GM12873 (cell line): ENCODE measurements at regions not wholly inside any gene's neighbourhood (a gene's known extent, or its start where the extent isn't known, plus 50 kb on each side); places are given as distances from the start of the nearest gene placed in this dataset.

Source experiments
- TF ChIP-seq, protein P1 (sequence below): IDR thresholded peaks from 2 replicates; pipeline ENCODE4 v1.5.1; 2012; ENCODE audit warnings: low read depth, mild to moderate bottlenecking, moderate library complexity, low read length, control low read depth; ENCODE audit not compliant: insufficient read depth; ENCODE audit errors: missing control alignments

DNA sequence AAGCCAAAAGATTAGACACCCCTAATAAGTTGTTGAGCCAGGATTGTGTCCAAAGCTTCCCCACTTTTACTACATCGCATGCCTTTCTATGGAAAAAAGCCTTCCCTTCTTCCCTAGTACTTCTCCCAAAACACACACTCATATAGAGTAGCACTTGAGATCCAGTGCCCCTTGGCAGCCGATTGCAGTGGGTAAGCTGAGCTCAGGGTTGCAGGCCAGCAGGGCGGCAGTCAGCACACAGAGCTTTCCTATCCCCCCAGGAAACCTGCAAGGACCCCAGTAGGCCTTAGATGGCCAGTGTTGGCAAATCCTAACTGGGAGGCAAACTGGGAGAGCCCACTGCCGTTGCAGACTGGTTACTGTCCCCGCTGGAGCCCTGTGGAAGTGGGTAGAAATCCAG lies 75.7 kb upstream of the C15orf39 start:
- TF ChIP-seq, protein P1, sequence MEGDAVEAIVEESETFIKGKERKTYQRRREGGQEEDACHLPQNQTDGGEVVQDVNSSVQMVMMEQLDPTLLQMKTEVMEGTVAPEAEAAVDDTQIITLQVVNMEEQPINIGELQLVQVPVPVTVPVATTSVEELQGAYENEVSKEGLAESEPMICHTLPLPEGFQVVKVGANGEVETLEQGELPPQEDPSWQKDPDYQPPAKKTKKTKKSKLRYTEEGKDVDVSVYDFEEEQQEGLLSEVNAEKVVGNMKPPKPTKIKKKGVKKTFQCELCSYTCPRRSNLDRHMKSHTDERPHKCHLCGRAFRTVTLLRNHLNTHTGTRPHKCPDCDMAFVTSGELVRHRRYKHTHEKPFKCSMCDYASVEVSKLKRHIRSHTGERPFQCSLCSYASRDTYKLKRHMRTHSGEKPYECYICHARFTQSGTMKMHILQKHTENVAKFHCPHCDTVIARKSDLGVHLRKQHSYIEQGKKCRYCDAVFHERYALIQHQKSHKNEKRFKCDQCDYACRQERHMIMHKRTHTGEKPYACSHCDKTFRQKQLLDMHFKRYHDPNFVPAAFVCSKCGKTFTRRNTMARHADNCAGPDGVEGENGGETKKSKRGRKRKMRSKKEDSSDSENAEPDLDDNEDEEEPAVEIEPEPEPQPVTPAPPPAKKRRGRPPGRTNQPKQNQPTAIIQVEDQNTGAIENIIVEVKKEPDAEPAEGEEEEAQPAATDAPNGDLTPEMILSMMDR: no peak

DNA sequence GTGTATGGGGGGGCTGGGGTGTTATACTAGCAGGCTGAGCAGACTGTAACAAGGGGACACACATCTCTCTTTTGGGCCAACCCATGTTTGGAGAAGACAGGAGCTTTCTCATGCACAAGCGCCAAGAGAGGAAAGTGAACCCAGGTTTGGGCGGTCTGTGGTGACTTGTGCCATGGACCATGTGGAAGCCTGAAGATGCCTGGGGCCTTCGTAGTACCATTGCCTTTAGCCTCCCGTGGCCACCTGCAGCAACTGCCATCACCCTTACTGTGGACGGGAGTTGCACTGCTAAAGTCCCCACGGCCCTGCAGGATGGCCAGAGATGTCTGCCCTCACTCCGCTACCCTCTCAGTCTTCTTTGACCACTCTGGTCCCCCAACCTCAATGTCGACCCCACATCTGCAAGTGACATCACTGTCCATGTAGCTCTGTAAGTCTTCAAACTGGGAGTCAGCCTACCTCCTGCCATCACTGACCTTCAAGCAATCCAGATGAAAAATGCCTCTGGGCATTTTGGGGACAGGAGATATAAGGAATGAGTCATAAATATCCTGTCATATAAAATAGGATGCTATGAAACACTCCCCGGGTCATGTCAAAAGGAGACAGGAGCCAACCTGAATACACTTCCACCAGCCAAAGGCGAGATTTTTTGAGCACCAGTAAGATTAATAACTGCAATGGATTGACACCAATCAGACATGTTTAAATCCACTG lies 74.7 kb upstream of the C15orf39 start:
- TF ChIP-seq, protein P1: no peak

DNA sequence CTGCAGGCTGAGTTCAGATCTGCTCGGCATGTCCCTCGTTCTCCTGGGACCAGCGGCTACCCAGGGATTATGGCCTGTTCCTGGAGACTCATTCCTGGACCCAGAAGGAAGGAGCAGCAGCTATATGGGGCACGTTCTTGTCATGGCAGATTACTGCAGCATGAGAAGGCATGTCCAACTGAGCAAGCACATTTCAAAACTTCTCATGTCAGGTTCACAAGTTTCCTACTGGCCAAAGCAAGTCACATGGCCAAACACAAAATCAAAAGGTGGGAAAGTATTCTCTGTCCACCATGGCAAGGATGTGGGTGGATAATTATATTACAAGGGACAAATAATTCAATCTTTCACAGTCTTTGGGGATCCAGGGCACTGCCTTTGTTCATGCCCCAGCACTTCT lies 71.9 kb upstream of the C15orf39 start:
- TF ChIP-seq, protein P1: no peak

DNA sequence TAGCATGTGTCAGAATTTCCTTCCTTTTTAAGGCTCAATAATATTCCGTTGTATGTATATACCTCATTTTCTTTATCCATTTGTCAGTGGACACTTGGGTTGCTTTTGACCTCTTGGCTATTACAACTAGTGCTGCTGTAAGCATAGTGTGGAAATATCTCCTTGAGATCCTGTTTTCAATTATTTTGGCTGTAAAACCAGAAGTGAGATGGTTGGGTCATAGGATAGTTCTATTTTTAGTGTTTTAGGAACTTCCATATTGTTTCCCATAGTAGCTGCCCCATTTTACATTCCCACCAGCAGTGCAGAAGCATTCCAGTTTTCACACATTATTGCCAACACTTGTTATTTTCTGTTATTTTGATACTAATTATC lies 70.4 kb upstream of the C15orf39 start:
- TF ChIP-seq, protein P1: no peak

DNA sequence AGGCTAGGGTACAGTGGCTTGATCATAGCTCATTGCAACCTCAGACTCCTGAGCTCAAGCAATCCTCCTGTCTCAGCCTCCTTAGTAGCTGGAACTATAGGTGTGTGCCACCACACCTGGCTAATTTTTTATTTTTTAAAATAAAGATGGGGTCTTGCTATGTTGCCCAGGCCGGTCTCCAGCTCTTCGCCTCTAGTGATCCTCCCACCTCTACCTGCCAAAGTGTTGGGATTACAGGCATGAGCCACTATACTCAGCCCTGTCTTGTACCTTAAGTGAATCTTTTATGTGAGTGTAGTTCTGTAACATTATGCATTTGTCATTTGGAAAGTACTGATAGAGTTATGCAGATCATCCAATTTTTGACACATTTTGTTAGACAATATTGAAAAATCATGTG lies 66.9 kb upstream of the C15orf39 start:
- TF ChIP-seq, protein P1: no peak

DNA sequence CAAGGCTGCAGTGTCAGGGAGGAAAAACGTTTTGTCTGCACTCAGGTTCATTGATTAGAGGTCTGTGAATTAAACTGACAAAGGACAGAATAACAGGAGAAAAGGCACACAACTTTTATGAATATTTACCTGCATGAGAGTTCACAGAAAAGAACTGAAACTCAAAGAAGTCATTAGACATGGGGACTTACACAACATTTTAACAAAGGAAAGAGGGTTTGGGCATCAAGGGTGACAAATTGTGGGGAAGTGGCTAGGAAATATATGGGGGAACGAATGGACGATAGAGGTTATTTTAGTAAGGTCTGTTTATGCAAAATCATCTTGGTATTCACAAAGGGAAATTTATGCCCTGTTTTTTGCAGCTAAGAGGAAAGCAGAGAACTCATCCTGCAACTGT lies 65.6 kb upstream of the C15orf39 start:
- TF ChIP-seq, protein P1: no peak

DNA sequence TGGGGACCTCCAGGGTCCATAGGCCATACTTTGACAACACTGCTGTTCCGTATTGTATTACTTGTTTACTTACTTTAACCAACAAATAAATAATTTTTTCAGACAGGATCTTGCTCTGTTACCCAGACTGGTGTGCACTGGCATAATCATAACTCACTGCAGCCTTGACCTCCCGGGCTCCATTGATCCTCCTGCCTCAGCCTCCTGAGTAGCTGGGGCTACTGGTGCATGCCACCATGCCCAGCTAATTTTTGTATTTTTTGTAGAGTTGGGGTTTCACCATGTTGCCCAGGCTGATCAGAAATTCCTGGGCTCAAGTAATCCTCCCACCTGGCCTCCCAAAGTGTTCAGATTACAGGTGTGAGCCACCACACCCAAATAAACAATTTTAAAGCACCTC lies 64.9 kb upstream of the C15orf39 start:
- TF ChIP-seq, protein P1: no peak
